Endothelial cell of umbilical vein (primary cell): ENCODE measurements at regions not wholly inside any gene's neighbourhood (a gene's known extent, or its start where the extent isn't known, plus 50 kb on each side); places are given as distances from the start of the nearest gene placed in this dataset.

ENCODE experiments used
- BruUV-seq: library from RNA; stranded (reverse); fragments of 400-500 nt; replicated peaks from 2 replicates; lab custom pipeline; 2021; lab: Mats Ljungman, UMichigan
- CTCF ChIA-PET: fragments of 300-600, 350-600 bp; sonication (Branson Sonifier 250); formaldehyde crosslinking; loops from one replicate; lab custom pipeline; 2021; ENCODE audit warnings: antibody characterized with exemption, inconsistent platforms; lab: Charles Lee
- POLR2A ChIA-PET: fragments of 300-600, 350-600 bp; sonication (Branson Sonifier 250); formaldehyde crosslinking; loops from one replicate; lab custom pipeline; 2021; ENCODE audit warnings: antibody characterized with exemption, inconsistent platforms; lab: Charles Lee
- DNase-seq: peaks from one replicate; pipeline ENCODE4 v3.0.0-alpha.2; 2011; ENCODE audit warnings: low read depth, low spot score
- FAIRE-seq: peaks from 2 replicates; lab custom pipeline; 2011; peaks lifted over from hg19 to GRCh38; lab: Jason Lieb, UNC
- H2AFZ ChIP-seq: 2 replicates; pipeline ENCODE4 v1.6.0; 2012; ENCODE audit warnings: low read depth, low read length, control low read depth, inconsistent platforms
- H3K27ac ChIP-seq: 2 replicates; pipeline ENCODE4 v1.5.1; 2011; ENCODE audit warnings: low read depth, mild to moderate bottlenecking, control low read depth, low read length, moderate library complexity; ENCODE audit not compliant: insufficient read depth
- H3K27me3 ChIP-seq, 2 experiments: 2 replicates each; pipeline versions ENCODE4 v1.6.0 to v1.6.1; 2011; ENCODE audit warnings: low read length in 2 of 2, mixed read lengths in 1 of 2; ENCODE audit not compliant: control insufficient read depth in 2 of 2, insufficient read depth in 2 of 2
- H3K36me3 ChIP-seq, 2 experiments: 2 replicates in 1 of 2; 3 replicates in 1 of 2; pipeline ENCODE4 v1.5.1; 2011; ENCODE audit warnings: low read length in 2 of 2, mild to moderate bottlenecking in 1 of 2, moderate library complexity in 1 of 2; ENCODE audit not compliant: control insufficient read depth in 2 of 2, insufficient read depth in 2 of 2; ENCODE audit errors: extremely low read depth in 1 of 2
- H3K4me1 ChIP-seq: 3 replicates; pipeline ENCODE4 v1.5.1; 2011; ENCODE audit warnings: mild to moderate bottlenecking, low read length; ENCODE audit not compliant: control insufficient read depth, insufficient read depth; ENCODE audit errors: extremely low read depth
- H3K4me2 ChIP-seq: 2 replicates; pipeline ENCODE4 v1.6.1; 2011; ENCODE audit warnings: low read length, control low read depth, mixed read lengths; ENCODE audit not compliant: insufficient read depth
- H3K4me3 ChIP-seq, 3 experiments: fragments of 200-600 bp in 1 of 3; sonication (generic), shearing (Covaris generic) in 1 of 3; replicated peaks in 1 of 3; 2 replicates each; pipeline ENCODE4 v1.5.1; 2011 to 2016; ENCODE audit warnings: control low read depth in 3 of 3, low read length in 3 of 3, mild to moderate bottlenecking in 2 of 3, inconsistent platforms in 1 of 3, low read depth in 1 of 3, moderate library complexity in 1 of 3; ENCODE audit not compliant: insufficient read depth in 1 of 3
- H3K79me2 ChIP-seq: 2 replicates; pipeline ENCODE4 v1.6.0; 2012; ENCODE audit warnings: low read length, inconsistent platforms; ENCODE audit not compliant: control insufficient read depth, insufficient read depth
- H3K9ac ChIP-seq: replicated peaks from 2 replicates; pipeline ENCODE3; 2011; ENCODE audit warnings: low read length, control low read depth; ENCODE audit not compliant: insufficient read depth; ENCODE audit errors: extremely low read depth
- H3K9me1 ChIP-seq: replicated peaks from 3 replicates; pipeline ENCODE4 v1.6.0; 2011; ENCODE audit warnings: mild to moderate bottlenecking, low read length; ENCODE audit not compliant: control insufficient read depth, insufficient read depth; ENCODE audit errors: extremely low read depth
- H3K9me3 ChIP-seq: replicated peaks from 2 replicates; pipeline ENCODE4 v1.5.1; 2012; ENCODE audit warnings: low read length, inconsistent platforms; ENCODE audit not compliant: control insufficient read depth, insufficient read depth
- H4K20me1 ChIP-seq: replicated peaks from 2 replicates; pipeline ENCODE3; 2011; ENCODE audit warnings: mild to moderate bottlenecking, low read length; ENCODE audit not compliant: control insufficient read depth, insufficient read depth; ENCODE audit errors: extremely low read depth
- EZH2 ChIP-seq: IDR thresholded peaks from 2 replicates; pipeline ENCODE4 v1.6.1; 2012; ENCODE audit warnings: borderline replicate concordance, low read depth, mild to moderate bottlenecking, moderate library complexity, low read length, inconsistent platforms; ENCODE audit not compliant: severe bottlenecking
- FOS ChIP-seq: IDR thresholded peaks from 2 replicates; pipeline ENCODE4 v1.6.1; 2011; ENCODE audit warnings: mild to moderate bottlenecking, low read length, moderate library complexity, borderline replicate concordance; ENCODE audit not compliant: insufficient read depth
- GATA2 ChIP-seq: IDR thresholded peaks from 2 replicates; pipeline ENCODE4 v1.7.0; 2011; ENCODE audit warnings: low read depth, mild to moderate bottlenecking, moderate library complexity, mixed read lengths, low read length; ENCODE audit not compliant: insufficient read length, insufficient read depth
- JUN ChIP-seq: IDR thresholded peaks from 2 replicates; pipeline ENCODE4 v1.6.1; 2011; ENCODE audit warnings: borderline replicate concordance, low read depth; ENCODE audit not compliant: insufficient read length, insufficient read depth
- MAX ChIP-seq: IDR thresholded peaks from 2 replicates; pipeline ENCODE4 v1.6.1; 2011; ENCODE audit not compliant: insufficient read depth, insufficient read length
- MYC ChIP-seq: IDR thresholded peaks from one replicate; pipeline ENCODE4 v1.6.1; 2011; ENCODE audit warnings: mild to moderate bottlenecking, low read depth, low read length
- POLR2A ChIP-seq: IDR thresholded peaks from 2 replicates; pipeline ENCODE4 v1.6.1; 2012; ENCODE audit warnings: low read depth, mild to moderate bottlenecking, control low read depth, low read length
- POLR2AphosphoS5 ChIP-seq: IDR thresholded peaks from 2 replicates; pipeline ENCODE4 v1.6.1; 2012; ENCODE audit warnings: low read depth, mild to moderate bottlenecking, control low read depth, low read length, moderate library complexity; ENCODE audit not compliant: insufficient read depth
- dilution Hi-C: fragments of 300-500 bp; cut with MboI; formaldehyde crosslinking; loops from one replicate; pipeline ENCODE4 v1.15.0; 2019; ENCODE audit warnings: low sequenced_read_pairs; ENCODE audit not compliant: extremely low pct_ligation_motif_present
- intact Hi-C: fragments of 100-400 bp; cut with micrococcal nuclease; formaldehyde crosslinking; loops from one replicate; pipeline ENCODE4 v1.10.0; 2022
- TF ChIP-seq, protein P1 (sequence below), 2 donors: IDR thresholded peaks; 1 replicate in 1 of 2; 2 replicates in 1 of 2; pipeline ENCODE4 v1.5.1; 2011; ENCODE audit warnings: low read length in 2 of 2, mild to moderate bottlenecking in 2 of 2, moderate library complexity in 2 of 2, control low read depth in 1 of 2, inconsistent platforms in 1 of 2, low read depth in 1 of 2; ENCODE audit not compliant: insufficient read depth in 1 of 2; ENCODE audit errors: extremely low read depth in 1 of 2

DNA sequence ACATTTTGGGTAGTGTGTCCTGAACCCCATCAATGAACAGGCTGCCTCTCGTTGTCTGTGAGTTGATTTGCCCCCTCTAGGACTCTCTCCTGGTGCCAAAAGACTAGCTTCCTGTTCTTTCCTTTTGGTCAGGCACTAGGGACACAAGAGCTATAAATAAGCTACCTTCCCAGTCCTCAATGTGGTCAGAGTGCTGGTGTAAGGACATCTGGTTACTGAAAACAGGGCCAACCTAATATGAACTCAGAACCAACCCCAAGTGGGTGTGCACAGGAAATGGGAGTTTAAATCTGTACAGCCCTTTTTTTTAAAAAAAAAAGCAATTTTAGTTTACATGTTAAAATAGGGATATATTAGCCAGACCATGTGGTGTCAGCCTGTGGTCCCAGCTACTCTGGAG is 129.2 kb downstream of the ZIC5 start:
- ChIA-PET CTCF (no interaction called here), POLR2A (no interaction called here)
- FAIRE-seq, result no peak
- Histone ChIP-seq H4K20me1 (no peaks in the 10 kb centered on the region), H3K4me1 (no peaks in the 10 kb centered on the region), H3K4me3 (no peak overlapping the region), H3K27me3 (no peaks in the 10 kb centered on the region), H3K79me2 (no peaks in the 10 kb centered on the region), H2AFZ (no peak overlapping the region), H3K4me2 (no peak overlapping the region), H3K9ac (no peak overlapping the region), H3K9me3 (no peaks in the 10 kb centered on the region), H3K9me1 (no peaks in the 10 kb centered on the region), H3K36me3 (no peaks in the 10 kb centered on the region), H3K27ac (no peak overlapping the region)
- no TSS peak for BruUV-seq
- DNase-seq, result no peak
- TF ChIP-seq JUN, result no peak
- no peak for TF ChIP-seq POLR2A
- no peak for TF ChIP-seq MAX
- no peak for TF ChIP-seq GATA2
- TF ChIP-seq POLR2AphosphoS5, result no peak
- no peak for TF ChIP-seq FOS
- TF ChIP-seq EZH2, result no peak
- no peak for TF ChIP-seq MYC
- TF ChIP-seq, protein P1, sequence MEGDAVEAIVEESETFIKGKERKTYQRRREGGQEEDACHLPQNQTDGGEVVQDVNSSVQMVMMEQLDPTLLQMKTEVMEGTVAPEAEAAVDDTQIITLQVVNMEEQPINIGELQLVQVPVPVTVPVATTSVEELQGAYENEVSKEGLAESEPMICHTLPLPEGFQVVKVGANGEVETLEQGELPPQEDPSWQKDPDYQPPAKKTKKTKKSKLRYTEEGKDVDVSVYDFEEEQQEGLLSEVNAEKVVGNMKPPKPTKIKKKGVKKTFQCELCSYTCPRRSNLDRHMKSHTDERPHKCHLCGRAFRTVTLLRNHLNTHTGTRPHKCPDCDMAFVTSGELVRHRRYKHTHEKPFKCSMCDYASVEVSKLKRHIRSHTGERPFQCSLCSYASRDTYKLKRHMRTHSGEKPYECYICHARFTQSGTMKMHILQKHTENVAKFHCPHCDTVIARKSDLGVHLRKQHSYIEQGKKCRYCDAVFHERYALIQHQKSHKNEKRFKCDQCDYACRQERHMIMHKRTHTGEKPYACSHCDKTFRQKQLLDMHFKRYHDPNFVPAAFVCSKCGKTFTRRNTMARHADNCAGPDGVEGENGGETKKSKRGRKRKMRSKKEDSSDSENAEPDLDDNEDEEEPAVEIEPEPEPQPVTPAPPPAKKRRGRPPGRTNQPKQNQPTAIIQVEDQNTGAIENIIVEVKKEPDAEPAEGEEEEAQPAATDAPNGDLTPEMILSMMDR (IDR thresholded peaks at IDR 0.05; ENCODE audit: extremely low read depth in 1 of 2, insufficient read depth in 1 of 2, low read depth in 1 of 2, low read length in 2 of 2), result no peak
- intact Hi-C loops (no loop called here), dilution Hi-C loops (no loop called here)
